ENCODE measurements at regions not wholly inside any gene's neighbourhood (a gene's known extent, or its start where the extent isn't known, plus 50 kb on each side); places are given as distances from the start of the nearest gene placed in this dataset.

- TF ChIP-seq CTCF (IDR thresholded peaks at IDR 0.05) (no peak), POLR2A (IDR thresholded peaks at IDR 0.05) (no peak)
Observed at GRCh38 chr15:37218351-37218916, 118.1 kb upstream of the MEIS2 start.

All from lower leg skin (tissue), 3 donors.